WTC11 (cell line): ENCODE measurements at regions not wholly inside any gene's neighbourhood (a gene's known extent, or its start where the extent isn't known, plus 50 kb on each side); places are given as distances from the start of the nearest gene placed in this dataset.

ENCODE experiments used
- ATAC-seq: fragments of 200-7000 bp; cut with Tn5 transposase; 2 replicates; pipeline ENCODE4 v1.10.0; 2021; ENCODE audit warnings: mild to moderate bottlenecking, moderate library complexity
- CTCF ChIA-PET: fragments of 300-600 bp; sonication (Branson Sonifier 250); formaldehyde crosslinking; loops from one replicate; lab custom pipeline; 2021; ENCODE audit warnings: antibody characterized with exemption; lab: Charles Lee
- POLR2A ChIA-PET: fragments of 350-600 bp; sonication (Branson Sonifier 250); formaldehyde crosslinking; loops from one replicate; lab custom pipeline; 2021; ENCODE audit warnings: antibody characterized with exemption; lab: Charles Lee
- DNase-seq: peaks from one replicate; pipeline ENCODE4 v3.0.0; 2021; ENCODE audit warnings: low spot score
- H3K27ac Mint-ChIP-seq: 2 replicates; pipeline ENCODE4 v1.8.0; 2021; ENCODE audit warnings: mixed read lengths
- H3K27me3 Mint-ChIP-seq: 2 replicates; pipeline ENCODE4 v1.8.0; 2021; ENCODE audit warnings: low read depth, mild to moderate bottlenecking, moderate library complexity, mixed read lengths
- H3K36me3 Mint-ChIP-seq: 2 replicates; pipeline ENCODE4 v1.8.0; 2021; ENCODE audit warnings: mixed read lengths
- H3K4me1 Mint-ChIP-seq: 2 replicates; pipeline ENCODE4 v1.8.0; 2022; ENCODE audit warnings: mixed read lengths
- H3K4me3 Mint-ChIP-seq: 2 replicates; pipeline ENCODE4 v1.8.0; 2021; ENCODE audit warnings: mild to moderate bottlenecking, moderate library complexity, mixed read lengths
- H3K9me3 Mint-ChIP-seq: 2 replicates; pipeline ENCODE4 v1.8.0; 2021; ENCODE audit warnings: mixed read lengths
- AFF4 ChIP-seq: sonication (generic); formaldehyde crosslinking; IDR thresholded peaks from 2 replicates; pipeline ENCODE4 v1.8.1; 2023; ENCODE audit warnings: mild to moderate bottlenecking, missing genetic modification reagents, borderline replicate concordance
- ARID4B ChIP-seq: sonication (generic); formaldehyde crosslinking; IDR thresholded peaks from 2 replicates; pipeline ENCODE4 v1.8.0; 2023; ENCODE audit warnings: missing genetic modification reagents, mild to moderate bottlenecking, borderline replicate concordance
- ATF1 ChIP-seq: sonication (generic); formaldehyde crosslinking; IDR thresholded peaks from 2 replicates; pipeline ENCODE4 v1.8.1; 2023; ENCODE audit warnings: mild to moderate bottlenecking, moderate library complexity, missing genetic modification reagents
- ATF6 ChIP-seq: sonication (generic); formaldehyde crosslinking; IDR thresholded peaks from 2 replicates; pipeline ENCODE4 v1.8.1; 2023; ENCODE audit warnings: mild to moderate bottlenecking, missing genetic modification reagents
- E2F5 ChIP-seq: sonication (generic); formaldehyde crosslinking; IDR thresholded peaks from 2 replicates; pipeline ENCODE4 v1.8.1; 2022; ENCODE audit warnings: mild to moderate bottlenecking, moderate library complexity, missing genetic modification reagents
- ERG ChIP-seq: fragments of 250-450 bp; sonication (Bioruptor Pico); IDR thresholded peaks from 2 replicates; pipeline ENCODE4 v1.8.0; 2021; ENCODE audit warnings: mild to moderate bottlenecking
- HMGA2 ChIP-seq: fragments of 250-450 bp; sonication (Bioruptor Pico); IDR thresholded peaks from 2 replicates; pipeline ENCODE4 v1.4.0; 2021; ENCODE audit warnings: mild to moderate bottlenecking, moderate library complexity
- MAX ChIP-seq: sonication (generic); formaldehyde crosslinking; IDR thresholded peaks from 2 replicates; pipeline ENCODE4 v1.8.0; 2022; ENCODE audit warnings: mild to moderate bottlenecking, missing genetic modification reagents
- MXD4 ChIP-seq: fragments of 250-450 bp; sonication (Bioruptor Pico); IDR thresholded peaks from 2 replicates; pipeline ENCODE4 v1.8.0; 2021; ENCODE audit warnings: mild to moderate bottlenecking, moderate library complexity, borderline replicate concordance
- NFATC4 ChIP-seq: fragments of 250-450 bp; sonication (Bioruptor Pico); IDR thresholded peaks from 2 replicates; pipeline ENCODE4 v1.9.0; 2021; ENCODE audit warnings: mild to moderate bottlenecking
- NR1H2 ChIP-seq: sonication (generic); formaldehyde crosslinking; IDR thresholded peaks from 2 replicates; pipeline ENCODE4 v1.9.0; 2021; ENCODE audit warnings: mild to moderate bottlenecking, moderate library complexity, missing genetic modification reagents
- SMAD4 ChIP-seq: sonication (generic); formaldehyde crosslinking; IDR thresholded peaks from 2 replicates; pipeline ENCODE4 v1.8.0; 2022; ENCODE audit warnings: mild to moderate bottlenecking, missing genetic modification reagents
- ZNF317 ChIP-seq: sonication (generic); formaldehyde crosslinking; IDR thresholded peaks from 2 replicates; pipeline ENCODE4 v1.8.1; 2023; ENCODE audit warnings: low read depth, mild to moderate bottlenecking, moderate library complexity, missing genetic modification reagents, borderline replicate concordance
- ZNF423 ChIP-seq: fragments of 250-450 bp; sonication (Bioruptor Pico); IDR thresholded peaks from 2 replicates; pipeline ENCODE4 v2.1.2; 2022; ENCODE audit warnings: mild to moderate bottlenecking, moderate library complexity
- ZNF532 ChIP-seq: fragments of 250-450 bp; sonication (Bioruptor Pico); IDR thresholded peaks from 2 replicates; pipeline ENCODE4 v1.9.0; 2021; ENCODE audit warnings: mild to moderate bottlenecking, borderline replicate concordance

- Mint-ChIP-seq H3K36me3 (no peaks in the 10 kb centered on the region), H3K9me3 (peaks cover 3% of the 10 kb centered on the region; the same call in 1 of the 2 replicates), H3K4me3 (no peak overlapping the region), H3K4me1 (peaks cover 8% of the 10 kb centered on the region), H3K27me3 (peaks cover 3% of the 10 kb centered on the region; the same call in 1 of the 2 replicates), H3K27ac (no peak overlapping the region)
- ChIA-PET POLR2A (no interaction called here), CTCF (no interaction called here)
- ATAC-seq, result no peak
- TF ChIP-seq HMGA2 (CRISPR knock-in tag) (peak; percentile 92), NFATC4 (no peak), MXD4 (CRISPR knock-in tag) (no peak), ZNF317 (CRISPR knock-in tag) (no peak)
- no peak for DNase-seq
These were observed 318.5 kb downstream of the INHBA start for GRCh38 chr7:41384418-41384817.

GRCh38 chr7:41383596-41383995 lies 319.3 kb downstream of the INHBA start:
- Mint-ChIP-seq H3K4me3 (no peak overlapping the region), H3K9me3 (peaks cover 3% of the 10 kb centered on the region; the same call in 1 of the 2 replicates), H3K27me3 (peaks cover 3% of the 10 kb centered on the region; the same call in 1 of the 2 replicates)
- CTCF ChIA-PET, result no interaction called here
- ATAC-seq, result no peak
- TF ChIP-seq ARID4B (CRISPR knock-in tag), result no peak
- TF ChIP-seq ZNF423 (CRISPR knock-in tag), result no peak
- TF ChIP-seq MAX (CRISPR knock-in tag), result no peak
- no peak for TF ChIP-seq ATF6
- no peak for TF ChIP-seq SMAD4 (CRISPR knock-in tag)
- TF ChIP-seq, all 79 proteins: peak for 0
- DNase-seq, result no peak
- POLR2A ChIA-PET, result no interaction called here
- no peaks in the 10 kb centered on the region for H3K36me3 Mint-ChIP-seq
- H3K27ac Mint-ChIP-seq, result no peak overlapping the region
- H3K4me1 Mint-ChIP-seq, result peaks cover 8% of the 10 kb centered on the region

GRCh38 chr7:41378156-41378555 lies 324.7 kb downstream of the INHBA start:
- DNase-seq (no peak), ATAC-seq (no peak)
- CTCF ChIA-PET, result interaction anchor here (2.1 kb wide), 1 partner anchor 62 kb away, joined by 5 read pairs; no protein-coding TSS in a partner anchor
- Mint-ChIP-seq H3K4me1 (no peaks in the 10 kb centered on the region), H3K4me3 (no peak overlapping the region), H3K27me3 (no peaks in the 10 kb centered on the region), H3K27ac (no peak overlapping the region), H3K36me3 (no peaks in the 10 kb centered on the region), H3K9me3 (no peaks in the 10 kb centered on the region)
- POLR2A ChIA-PET, result no interaction called here
- TF ChIP-seq NR1H2 (CRISPR knock-in tag), result no peak
- TF ChIP-seq AFF4 (CRISPR knock-in tag), result no peak
- TF ChIP-seq ATF1 (CRISPR knock-in tag), result no peak
- no peak for TF ChIP-seq ERG
- TF ChIP-seq ZNF532 (CRISPR knock-in tag), result no peak
- no peak for TF ChIP-seq E2F5 (CRISPR knock-in tag)
